Fibroblast of skin of left quadriceps (primary cell): ENCODE measurements at regions not wholly inside any gene's neighbourhood (a gene's known extent, or its start where the extent isn't known, plus 50 kb on each side); places are given as distances from the start of the nearest gene placed in this dataset.
"Not testable (repeated sequence)": the region's sequence is repeated elsewhere in the genome, so short reads cannot be mapped to it uniquely, and the experiment has no call there.

ENCODE experiments used
- DNase-seq, 2 experiments: peaks; one replicate each; pipeline ENCODE4 v3.0.0-alpha.2; 2013; ENCODE audit warnings: low read depth in 2 of 2

DNA sequence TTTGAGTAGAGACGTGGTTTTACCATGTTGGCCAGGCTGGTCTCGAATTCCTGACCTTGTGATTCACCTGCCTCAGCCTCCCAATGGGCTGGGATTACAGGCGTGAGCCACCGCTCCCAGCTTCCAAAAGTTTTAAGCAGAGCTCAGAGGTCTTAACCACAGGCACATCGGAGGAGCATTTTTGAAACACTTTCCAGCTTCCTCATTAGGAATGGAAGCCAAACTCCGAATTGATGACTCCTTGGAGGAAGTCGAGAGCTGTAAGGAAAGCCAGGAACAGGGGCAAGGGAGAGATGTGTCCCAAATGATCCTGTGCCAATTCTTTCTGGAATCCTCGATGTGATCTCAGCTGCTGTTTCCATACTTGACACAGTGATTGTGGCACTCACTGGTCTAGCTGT, 56.2 kb upstream of the CCZ1B start:
- peak in 1 of 2 experiments; percentile 1 for DNase-seq

DNA sequence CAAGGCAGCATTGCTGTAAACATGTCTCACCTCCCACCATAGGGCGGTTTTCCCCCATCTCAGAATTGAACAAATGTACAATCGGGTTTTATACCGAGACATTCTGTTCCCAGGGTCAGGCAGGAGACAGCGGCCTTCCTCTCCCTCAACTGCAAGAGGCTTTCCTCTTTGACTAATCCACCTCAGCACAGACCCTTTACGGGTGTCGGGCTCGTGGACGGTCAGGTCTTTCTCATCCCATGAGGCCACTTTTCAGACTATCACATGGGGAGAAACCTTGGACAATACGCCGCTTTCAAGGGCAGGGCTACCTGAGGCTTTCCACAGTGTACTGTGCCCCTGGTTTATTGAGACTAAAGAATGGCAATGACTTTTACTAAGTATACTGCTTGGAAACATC, 57.7 kb upstream of the CCZ1B start:
- DNase-seq = not testable (repeated sequence)

DNA sequence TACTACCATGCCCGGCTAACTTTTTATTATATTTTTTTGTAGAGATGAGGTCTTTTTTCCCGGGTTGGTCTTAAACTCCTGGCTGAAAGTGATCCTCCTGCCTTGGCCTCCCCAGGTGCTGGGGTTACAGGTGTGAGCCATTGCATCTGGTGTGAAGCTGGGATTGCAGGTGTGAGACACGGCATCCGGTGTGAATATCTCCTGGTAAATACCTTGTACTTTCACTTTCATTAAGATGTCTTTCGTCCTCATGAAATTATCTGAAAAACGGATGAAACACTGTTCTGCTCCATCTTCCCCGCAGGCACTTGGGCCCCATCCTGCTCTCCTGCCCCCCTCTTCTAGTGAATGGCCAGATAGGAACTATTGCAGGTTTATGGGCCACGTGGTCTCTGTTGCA, 60.1 kb upstream of the CCZ1B start:
- DNase-seq = no peak

DNA sequence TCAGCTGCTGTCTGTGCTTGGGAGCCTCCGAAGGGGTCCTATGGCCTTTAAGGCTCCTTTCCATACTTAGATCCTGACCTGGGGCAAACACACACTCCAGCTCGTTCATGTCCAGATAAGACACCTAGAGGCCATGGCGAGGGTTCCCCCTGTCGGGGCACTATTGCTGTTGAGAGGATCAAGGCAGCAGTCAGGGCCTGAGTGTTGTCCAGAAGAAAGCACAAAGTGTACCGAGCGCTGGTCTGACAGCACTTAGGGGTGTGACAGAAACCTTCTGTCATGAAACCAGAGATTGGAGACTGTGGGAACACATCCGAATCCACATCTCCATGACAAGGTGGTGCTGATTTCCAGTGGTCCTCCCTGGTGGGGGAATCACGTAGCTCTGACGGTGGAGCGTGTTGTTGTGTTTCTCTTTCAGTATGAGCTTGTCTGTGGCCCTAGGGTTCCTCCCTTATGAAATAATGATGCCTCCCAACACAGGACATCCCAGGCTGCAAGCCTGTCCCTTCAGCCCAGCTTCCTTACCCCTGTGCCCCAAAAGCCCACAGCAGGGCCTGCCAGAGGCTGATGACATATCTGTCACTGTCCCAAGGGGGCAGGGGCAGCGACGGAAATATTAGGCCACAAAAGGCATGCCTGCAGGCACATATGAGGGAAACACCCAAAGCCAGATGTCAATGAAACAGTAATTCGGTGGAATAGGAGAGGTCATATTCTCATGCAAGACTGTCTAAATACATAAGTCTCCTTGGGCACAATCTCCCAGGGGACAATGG, 62.4 kb upstream of the CCZ1B start:
- not testable (repeated sequence) for DNase-seq

DNA sequence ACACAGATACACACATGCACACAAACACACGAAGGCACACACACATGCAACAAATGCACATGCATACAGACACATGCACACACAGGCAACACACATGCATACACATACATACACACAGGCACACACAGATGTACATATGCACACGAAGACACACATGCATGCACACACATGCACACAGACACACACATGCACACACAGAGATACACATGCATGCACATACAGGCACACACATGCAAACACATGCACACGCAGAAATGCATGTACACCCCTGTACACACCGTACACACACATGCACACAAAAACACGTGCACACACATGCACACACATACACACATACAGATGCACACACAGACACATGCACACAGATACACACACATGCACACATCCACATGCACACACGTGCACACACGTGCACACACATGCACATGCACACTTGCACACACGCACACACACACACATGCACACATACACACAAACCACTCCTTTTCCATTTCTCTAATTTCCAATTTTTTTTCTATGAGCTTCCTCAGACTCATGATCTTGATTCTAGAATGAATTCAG, 63.3 kb upstream of the CCZ1B start:
- no peak for DNase-seq

DNA sequence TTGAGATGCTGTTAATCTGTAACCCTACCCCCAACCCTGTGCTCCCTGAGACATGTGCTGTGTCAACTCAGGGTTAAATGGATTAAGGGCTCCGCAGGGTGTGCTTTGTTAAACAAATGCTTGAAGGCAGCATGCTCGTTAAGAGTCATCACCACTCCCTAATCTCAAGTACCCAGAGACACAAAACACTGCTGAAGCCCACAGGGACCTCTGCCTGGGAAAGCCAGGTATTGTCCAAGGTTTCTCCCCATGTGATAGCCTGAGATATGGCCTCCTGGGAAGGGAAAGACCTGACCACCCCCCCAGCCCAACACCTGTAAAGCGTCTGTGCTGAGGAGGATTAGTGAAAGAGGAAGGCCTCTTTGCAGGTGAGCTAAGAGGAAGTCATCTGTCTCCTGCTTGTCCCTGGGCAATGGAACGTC, 76.0 kb upstream of the CCZ1B start:
- DNase-seq = not testable (repeated sequence)

DNA sequence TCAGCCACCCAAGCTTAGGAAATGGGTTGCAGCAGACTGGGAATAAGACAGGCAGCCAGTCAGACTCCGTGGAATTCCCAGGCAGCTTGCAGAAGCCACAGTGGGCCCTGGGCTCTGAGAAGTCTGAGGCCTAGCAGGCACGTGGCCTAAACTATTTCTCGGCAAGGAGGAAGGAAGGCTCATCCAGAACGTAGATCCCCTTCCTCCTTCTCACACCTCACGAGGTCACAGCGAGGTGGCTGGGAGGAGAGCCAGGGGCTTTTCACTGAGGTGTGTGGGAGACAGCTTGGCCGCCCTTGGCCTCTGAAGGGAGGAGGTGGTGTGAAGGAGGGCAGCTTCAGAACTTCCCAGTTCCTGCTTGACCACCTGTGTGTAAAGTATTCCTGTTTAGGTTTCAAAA, 77.2 kb upstream of the CCZ1B start:
- DNase-seq = not testable (repeated sequence)

DNA sequence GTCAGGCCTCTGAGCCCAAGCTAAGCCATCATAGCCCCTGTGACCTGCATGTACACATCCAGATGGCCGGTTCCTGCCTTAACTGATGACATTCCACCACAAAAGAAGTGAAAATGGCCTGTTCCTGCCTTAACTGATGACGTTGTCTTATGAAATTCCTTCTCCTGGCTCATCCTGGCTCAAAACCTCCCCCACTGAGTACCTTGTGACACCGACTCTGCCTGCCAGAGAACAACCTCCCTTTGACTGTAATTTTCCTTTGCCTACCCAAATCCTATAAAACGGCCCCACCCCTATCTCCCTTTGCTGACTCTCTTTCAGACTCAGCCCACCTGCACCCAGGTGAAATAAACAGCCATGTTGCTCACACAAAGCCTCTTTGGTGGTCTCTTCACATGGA, 77.7 kb upstream of the CCZ1B start:
- not testable (repeated sequence) for DNase-seq

DNA sequence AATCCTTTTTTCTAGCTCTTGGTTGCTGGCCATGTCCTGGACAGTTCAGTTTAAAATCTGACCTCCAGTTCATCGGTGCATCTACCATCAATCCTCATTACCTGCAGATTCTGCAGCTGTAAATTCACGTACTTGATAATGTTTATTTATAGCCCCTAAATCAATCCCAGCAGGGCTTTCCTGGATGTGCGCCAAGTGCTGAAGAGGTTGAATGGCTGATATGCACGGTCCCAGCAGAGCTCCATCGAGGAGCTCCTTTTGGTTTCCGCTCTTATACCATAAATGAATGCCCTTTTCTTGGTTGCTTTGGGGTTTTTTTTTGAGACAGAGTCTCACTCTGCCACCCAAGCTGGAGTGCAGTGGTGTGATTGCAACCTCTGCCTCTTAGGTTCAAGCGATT, 91.2 kb upstream of the CCZ1B start:
- DNase-seq = no peak

DNA sequence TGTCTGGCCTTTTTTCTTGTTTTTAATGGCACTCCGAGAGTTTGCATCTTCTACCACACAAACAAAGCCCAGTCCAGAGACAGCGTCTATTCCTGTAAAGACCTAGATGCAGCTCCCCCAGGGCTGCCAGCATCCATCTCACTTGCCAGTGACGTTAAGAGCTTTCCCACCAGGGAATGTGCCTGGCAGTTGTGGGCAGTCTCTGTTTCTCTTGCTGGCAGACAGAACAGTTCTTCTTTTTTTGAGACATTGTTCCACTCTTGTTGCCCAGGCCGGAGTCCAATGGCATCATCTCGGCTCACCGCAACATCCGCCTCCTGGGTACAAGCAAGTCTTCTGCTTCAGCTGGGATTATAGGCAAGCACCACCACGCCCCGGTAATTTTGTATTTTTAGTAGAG, 93.1 kb upstream of the CCZ1B start:
- DNase-seq = not testable (repeated sequence)

DNA sequence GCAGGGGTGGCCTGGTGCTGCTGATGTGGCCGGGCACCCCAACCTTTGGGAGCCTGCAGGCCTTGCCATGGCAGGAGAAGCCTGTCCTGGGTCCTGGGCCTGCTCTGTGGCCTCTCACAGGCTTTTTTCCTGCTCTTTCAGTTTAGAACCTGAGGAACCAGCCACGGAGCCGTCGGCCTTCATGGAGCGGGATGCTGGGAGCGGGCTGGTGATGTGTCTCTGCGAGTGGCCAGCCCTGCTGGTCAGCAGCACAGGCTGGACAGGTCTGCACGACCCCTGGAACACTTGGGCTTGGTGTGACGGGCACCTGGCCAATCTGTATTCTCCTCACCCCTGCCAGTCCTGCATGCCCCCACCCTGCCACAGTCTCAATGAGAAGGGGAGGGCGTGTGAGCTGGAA, 98.4 kb upstream of the CCZ1B start:
- DNase-seq = not testable (repeated sequence)

DNA sequence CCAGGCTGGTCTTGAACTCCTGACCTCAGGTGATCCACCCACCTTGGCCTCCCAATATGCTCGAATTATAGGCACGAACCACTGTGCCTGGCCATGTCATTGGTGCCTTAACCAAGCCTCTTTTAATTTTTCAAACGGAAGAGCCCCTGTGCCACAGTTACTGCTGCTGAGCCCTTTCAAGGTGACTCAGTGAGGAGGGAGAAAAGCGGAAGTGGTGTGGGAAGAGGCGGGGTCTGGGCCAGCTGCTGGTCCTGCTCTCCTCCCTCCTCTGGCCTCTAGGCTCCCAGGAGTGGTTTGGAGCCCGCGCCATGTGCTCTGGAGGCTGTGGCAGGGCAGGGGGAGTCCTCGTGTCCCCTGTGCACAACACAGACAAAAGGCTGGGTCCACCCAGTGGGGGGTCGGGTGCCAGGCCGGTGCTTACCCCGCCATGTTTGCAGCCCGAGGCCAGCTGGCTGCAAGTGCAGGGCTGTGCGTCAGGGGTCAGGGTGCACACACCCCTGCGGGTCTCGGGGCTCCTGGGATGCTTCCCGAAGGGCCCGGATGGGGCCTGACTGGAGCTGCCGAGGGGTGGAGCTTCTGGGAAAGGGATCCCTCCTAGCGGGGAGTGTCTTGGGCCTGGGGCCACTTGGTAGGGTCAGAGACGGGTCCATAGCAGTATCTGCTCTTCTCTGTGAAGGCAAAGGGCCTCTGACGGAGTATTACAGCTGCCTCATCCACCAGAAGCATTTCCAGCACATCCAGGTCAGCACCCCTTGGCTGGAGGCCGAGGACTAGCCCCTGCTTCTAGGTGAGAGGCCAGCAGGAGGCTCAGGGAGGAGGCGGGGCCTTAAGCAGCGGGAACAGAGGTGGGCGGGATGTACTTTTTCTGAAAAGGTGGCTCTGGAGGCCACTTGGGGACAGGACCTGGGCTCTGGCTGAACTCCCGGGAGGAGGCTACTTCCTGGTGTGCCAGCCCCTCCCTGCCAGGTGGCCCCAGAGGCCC, 100.4 kb upstream of the CCZ1B start:
- not testable (repeated sequence) for DNase-seq

DNA sequence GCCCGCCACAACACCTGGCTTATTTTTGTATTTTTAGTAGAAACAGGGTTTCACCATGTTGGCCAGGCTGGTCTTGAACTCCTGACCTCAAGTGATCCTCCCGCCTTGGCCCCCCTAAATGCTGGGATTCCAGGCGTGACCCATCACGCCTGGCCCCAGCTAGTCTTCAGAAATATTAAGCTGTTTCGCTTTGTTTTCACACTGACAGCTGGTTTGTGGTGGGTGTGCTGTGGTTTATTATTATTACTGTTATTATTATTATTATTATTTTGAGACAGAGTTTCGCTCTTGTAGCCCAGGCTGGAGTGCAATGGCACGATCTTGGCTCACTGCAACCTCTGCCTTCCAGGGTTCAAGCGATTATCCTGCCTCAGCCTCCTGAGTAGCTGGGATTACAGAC, 101.6 kb upstream of the CCZ1B start:
- not testable (repeated sequence) for DNase-seq

DNA sequence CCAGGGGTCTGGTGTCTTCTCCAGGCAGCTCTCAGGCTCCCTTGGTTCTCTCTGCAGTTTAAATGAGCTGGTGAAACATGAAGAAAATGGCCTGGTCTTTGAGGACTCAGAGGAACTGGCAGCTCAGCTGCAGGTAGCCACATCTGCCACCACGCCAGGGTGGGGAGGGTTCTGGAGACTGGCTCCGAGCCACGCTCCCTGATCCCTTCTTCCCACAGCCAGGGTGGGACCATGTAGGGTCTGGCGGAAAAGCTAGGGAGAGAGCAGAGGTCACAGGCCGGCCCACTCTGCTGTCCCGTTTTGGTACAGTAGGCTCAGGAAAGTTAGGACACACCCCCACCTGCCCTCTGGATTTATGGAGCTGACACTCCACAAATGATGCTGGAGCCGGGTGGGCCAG, 103.5 kb upstream of the CCZ1B start:
- DNase-seq = not testable (repeated sequence)

DNA sequence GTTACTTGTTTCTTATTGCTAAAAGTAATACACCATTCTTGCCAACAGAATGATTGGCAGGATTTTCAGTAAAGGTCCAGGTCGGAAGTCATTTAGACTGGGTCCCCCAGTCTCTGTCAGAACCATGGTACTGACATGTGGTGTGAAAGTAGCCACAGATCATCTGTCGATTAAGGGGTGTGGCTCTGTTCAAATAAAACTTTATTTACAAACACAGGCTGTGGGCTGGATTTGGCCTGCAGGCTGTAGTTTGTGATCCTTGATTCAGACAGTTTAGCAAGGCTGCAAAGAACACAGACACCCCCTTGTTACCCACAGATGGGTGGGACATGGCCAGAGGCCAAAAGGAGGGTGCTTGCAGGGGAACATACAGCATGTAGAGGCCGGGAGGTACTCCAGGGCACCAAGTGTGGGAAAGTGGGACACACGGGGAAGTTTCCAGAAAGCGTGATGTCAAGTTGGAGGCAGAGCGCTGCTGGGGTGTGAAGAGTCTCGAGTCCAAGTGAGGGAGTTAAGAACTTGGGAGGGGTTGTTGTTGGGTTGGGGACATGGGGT, 104.1 kb upstream of the CCZ1B start:
- not testable (repeated sequence) for DNase-seq

DNA sequence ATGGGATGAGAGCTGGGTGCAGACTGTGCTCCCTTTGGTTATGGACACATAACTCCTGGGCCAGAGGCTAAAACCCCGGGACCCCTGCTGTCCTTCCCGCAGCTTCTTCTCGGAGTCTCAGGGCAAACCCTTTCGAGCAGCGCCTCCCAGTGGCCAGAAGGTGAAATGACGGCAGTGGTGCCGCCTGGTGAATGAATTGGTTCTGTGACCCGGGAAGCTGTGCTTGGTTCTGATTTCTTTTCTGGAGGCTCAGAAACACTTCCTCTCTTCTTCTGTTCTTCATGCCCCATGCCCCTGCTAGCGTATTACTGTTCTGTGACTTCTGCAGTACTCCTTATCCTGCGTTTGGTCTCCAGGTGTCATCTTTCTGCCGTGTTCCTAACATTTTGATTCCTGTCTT, 104.7 kb upstream of the CCZ1B start:
- not testable (repeated sequence) for DNase-seq

DNA sequence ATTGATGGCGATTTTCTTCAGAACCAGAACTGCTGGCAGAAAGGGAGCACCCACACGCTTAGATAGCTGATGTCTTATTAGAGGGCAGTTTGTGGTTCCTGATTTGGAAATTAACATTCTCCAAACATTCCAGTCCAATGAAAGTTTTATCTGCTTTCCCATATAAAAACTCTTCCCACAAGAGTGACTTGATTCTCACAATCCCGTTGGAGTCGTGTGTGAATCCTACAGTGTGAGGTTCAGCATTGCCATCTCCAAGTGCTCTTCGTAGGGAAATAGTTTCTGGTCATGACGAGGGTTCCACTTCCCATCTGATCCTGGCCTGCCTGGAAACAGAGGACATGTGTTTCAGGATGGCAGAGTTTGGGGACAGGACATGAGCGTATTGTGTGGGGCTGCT, 105.4 kb upstream of the CCZ1B start:
- not testable (repeated sequence) for DNase-seq

DNA sequence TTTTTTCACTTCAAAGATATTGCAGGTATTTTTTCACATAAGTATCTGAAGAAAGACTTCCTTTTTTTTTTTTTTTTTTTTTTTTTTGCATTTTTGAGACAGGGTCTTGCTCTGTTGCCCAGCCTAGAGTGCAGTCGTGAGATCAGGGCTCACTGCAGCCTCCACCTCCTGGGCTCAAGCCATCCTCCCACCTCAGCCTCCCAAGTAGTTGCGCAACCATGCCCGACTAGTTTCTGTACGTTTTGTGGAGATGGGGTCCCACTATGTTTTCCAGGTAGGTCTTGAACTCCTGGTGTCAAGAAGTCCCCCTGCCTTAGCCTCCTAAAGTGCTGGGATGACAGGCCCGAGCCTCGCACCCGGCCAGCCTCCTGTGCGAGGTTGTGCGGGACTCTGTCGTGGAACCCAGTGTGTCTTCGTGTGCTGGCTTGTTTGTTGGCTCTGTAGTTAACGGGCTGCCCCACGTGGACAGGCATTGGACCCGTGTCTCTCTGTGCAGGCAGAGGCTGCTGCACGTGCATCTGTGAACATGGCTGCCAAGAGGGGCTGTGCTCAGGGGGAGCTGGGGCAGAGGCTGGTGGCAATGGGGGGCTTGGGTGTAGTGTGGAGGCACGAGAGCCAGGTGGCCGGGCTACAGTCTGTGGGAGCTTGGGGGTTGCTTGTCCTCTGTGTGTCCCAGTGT, 108.0 kb upstream of the CCZ1B start:
- not testable (repeated sequence) for DNase-seq

DNA sequence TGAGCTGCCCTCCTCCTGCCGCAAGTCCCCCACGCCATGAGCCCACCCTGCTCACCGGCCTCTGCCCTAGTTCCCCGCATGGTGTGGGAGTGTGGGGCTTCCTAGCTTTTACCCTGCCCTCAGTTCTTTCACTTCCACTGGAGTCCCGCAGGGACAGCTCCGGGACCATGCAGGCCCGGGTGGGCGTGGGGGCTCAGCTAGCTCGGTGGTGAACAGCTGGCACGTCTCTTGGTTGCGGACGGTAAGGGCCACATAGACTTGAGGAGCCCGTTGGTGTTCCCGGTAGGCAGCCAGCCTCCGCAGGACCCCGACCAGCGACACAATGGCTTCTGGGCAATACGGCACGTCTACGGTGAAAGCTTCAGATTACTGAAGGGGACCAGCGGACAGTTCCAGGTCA, 108.9 kb upstream of the CCZ1B start:
- no peak for DNase-seq

DNA sequence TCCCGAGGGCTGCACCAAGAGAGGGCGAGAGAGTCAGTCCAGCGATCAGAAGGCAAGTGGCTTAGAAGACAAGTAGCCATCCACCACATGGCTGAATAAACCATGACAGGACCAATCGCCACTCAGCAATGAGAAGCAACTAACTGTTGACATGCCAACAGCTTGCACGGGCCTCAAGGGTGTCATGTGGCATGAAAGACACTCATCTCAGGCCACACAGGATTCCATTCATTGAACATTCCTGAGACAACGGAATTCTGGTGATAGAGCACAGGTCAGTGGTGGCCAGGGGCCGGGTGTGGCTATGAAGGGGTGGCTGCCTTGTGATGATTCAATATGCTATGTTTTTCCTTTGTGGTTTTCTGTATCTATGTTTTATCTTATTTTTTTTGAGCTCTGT, 110.6 kb upstream of the CCZ1B start:
- not testable (repeated sequence) for DNase-seq

DNA sequence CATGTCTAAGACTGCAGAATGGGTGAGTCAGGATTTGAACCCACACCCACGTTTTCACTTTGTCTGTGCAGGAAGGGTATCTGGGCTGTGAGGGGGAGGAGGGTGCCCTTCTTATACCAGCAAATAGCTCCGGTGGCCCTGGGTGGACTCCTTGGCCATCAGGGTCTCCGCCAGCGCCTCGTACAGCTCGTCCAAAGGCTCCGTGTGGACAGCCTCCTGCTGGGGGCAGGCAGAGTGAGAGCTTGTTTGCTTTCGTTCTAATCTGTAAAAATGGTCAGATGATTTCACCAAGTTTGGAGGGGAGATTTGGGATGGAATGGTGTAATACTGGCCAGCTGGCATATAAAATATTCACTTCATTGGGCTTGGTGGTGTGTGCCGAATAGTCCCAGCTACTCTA, 111.7 kb upstream of the CCZ1B start:
- not testable (repeated sequence) for DNase-seq
